ENCODE measurements at regions not wholly inside any gene's neighbourhood (a gene's known extent, or its start where the extent isn't known, plus 50 kb on each side); places are given as distances from the start of the nearest gene placed in this dataset.

- BruUV-seq (replicated peaks) = no TSS peak
- no peaks in the 10 kb centered on the region for H3K36me3 ChIP-seq (ENCODE audit: control insufficient read depth, insufficient read depth, low read length)
- no peaks in the 10 kb centered on the region for H3K27me3 ChIP-seq (replicated peaks; ENCODE audit: control insufficient read depth, insufficient read depth, low read length)
- H3K4me3 ChIP-seq (ENCODE audit: low read depth, low read length) = no peak overlapping the region
- no peaks in the 10 kb centered on the region for H3K36me3 Mint-ChIP-seq (ENCODE audit: insufficient read depth, unreplicated experiment)
- peaks cover 15% of the 10 kb centered on the region for H3K9me3 ChIP-seq
- no peak overlapping the region for H3K27ac Mint-ChIP-seq (ENCODE audit: unreplicated experiment)
- no peak for TF ChIP-seq CTCF (IDR thresholded peaks at IDR 0.05; ENCODE audit: insufficient read depth in 1 of 2, low read depth in 1 of 2, low read length in 1 of 2, severe bottlenecking in 1 of 2, unreplicated experiment in 1 of 2)
- no peak for DNase-seq
- POLR2A ChIA-PET = no interaction called here
- no peak overlapping the region for H3K4me3 Mint-ChIP-seq (ENCODE audit: unreplicated experiment)
- intact Hi-C loops (cut with micrococcal nuclease; ENCODE audit: unreplicated experiment) = no loop called here
- H3K4me1 Mint-ChIP-seq (ENCODE audit: low read depth, unreplicated experiment) = peaks cover 7% of the 10 kb centered on the region
- no peaks in the 10 kb centered on the region for H3K27me3 Mint-ChIP-seq (ENCODE audit: insufficient read depth, unreplicated experiment)
- no peaks in the 10 kb centered on the region for H3K4me1 ChIP-seq
- no peaks in the 10 kb centered on the region for H3K9me3 Mint-ChIP-seq (ENCODE audit: unreplicated experiment)
- CTCF ChIA-PET = no interaction called here
These were observed 575.4 kb downstream of the EPM2A start for GRCh38 chr6:145159921-145160320.

GRCh38 chr6:145161501-145161900, 573.8 kb downstream of the EPM2A start:
- Mint-ChIP-seq H3K27me3 (ENCODE audit: insufficient read depth, unreplicated experiment) (no peaks in the 10 kb centered on the region), H3K9me3 (ENCODE audit: unreplicated experiment) (no peaks in the 10 kb centered on the region), H3K36me3 (ENCODE audit: insufficient read depth, unreplicated experiment) (no peaks in the 10 kb centered on the region), H3K4me3 (ENCODE audit: unreplicated experiment) (no peak overlapping the region), H3K4me1 (ENCODE audit: low read depth, unreplicated experiment) (no peaks in the 10 kb centered on the region), H3K27ac (ENCODE audit: unreplicated experiment) (no peak overlapping the region)
- BruUV-seq (replicated peaks) = no TSS peak
- Histone ChIP-seq H3K4me3 (ENCODE audit: low read depth, low read length) (no peak overlapping the region), H3K36me3 (ENCODE audit: control insufficient read depth, insufficient read depth, low read length) (no peaks in the 10 kb centered on the region), H3K27me3 (replicated peaks; ENCODE audit: control insufficient read depth, insufficient read depth, low read length) (no peaks in the 10 kb centered on the region), H3K9me3 (peaks cover 15% of the 10 kb centered on the region), H3K4me1 (no peaks in the 10 kb centered on the region)
- intact Hi-C loops (cut with micrococcal nuclease; ENCODE audit: unreplicated experiment) = no loop called here
- ChIA-PET CTCF (no interaction called here), POLR2A (no interaction called here)
- DNase-seq = no peak
- TF ChIP-seq CTCF (IDR thresholded peaks at IDR 0.05; ENCODE audit: insufficient read depth in 1 of 2, low read depth in 1 of 2, low read length in 1 of 2, severe bottlenecking in 1 of 2, unreplicated experiment in 1 of 2) = no peak

GRCh38 chr6:145169726-145170224, 565.5 kb downstream of the EPM2A start:
- ChIA-PET POLR2A (no interaction called here), CTCF (no interaction called here)
- Mint-ChIP-seq H3K9me3 (ENCODE audit: unreplicated experiment) (no peaks in the 10 kb centered on the region), H3K27me3 (ENCODE audit: insufficient read depth, unreplicated experiment) (peaks cover 6% of the 10 kb centered on the region), H3K27ac (ENCODE audit: unreplicated experiment) (no peak overlapping the region), H3K36me3 (ENCODE audit: insufficient read depth, unreplicated experiment) (no peaks in the 10 kb centered on the region), H3K4me3 (ENCODE audit: unreplicated experiment) (no peak overlapping the region), H3K4me1 (ENCODE audit: low read depth, unreplicated experiment) (no peaks in the 10 kb centered on the region)
- BruUV-seq (replicated peaks) = no TSS peak
- no peak for DNase-seq
- Histone ChIP-seq H3K36me3 (ENCODE audit: control insufficient read depth, insufficient read depth, low read length) (no peaks in the 10 kb centered on the region), H3K9me3 (no peaks in the 10 kb centered on the region), H3K27me3 (replicated peaks; ENCODE audit: control insufficient read depth, insufficient read depth, low read length) (no peaks in the 10 kb centered on the region), H3K4me1 (no peaks in the 10 kb centered on the region), H3K4me3 (ENCODE audit: low read depth, low read length) (no peak overlapping the region)
- no peak for TF ChIP-seq CTCF (IDR thresholded peaks at IDR 0.05; ENCODE audit: insufficient read depth in 1 of 2, low read depth in 1 of 2, low read length in 1 of 2, severe bottlenecking in 1 of 2, unreplicated experiment in 1 of 2)
- intact Hi-C loops (cut with micrococcal nuclease; ENCODE audit: unreplicated experiment) = no loop called here
